ENCODE measurements at regions not wholly inside any gene's neighbourhood (a gene's known extent, or its start where the extent isn't known, plus 50 kb on each side); places are given as distances from the start of the nearest gene placed in this dataset.

- Histone ChIP-seq H3K27ac (ENCODE audit: low read depth, low read length, poor library complexity, severe bottlenecking) (no peak overlapping the region), H4K20me1 (ENCODE audit: insufficient read depth, low read length) (no peaks in the 10 kb centered on the region), H3K4me1 (ENCODE audit: insufficient read depth, low read length, severe bottlenecking) (peaks cover 21% of the 10 kb centered on the region), H3K36me3 (ENCODE audit: insufficient read depth, low read length) (no peaks in the 10 kb centered on the region), H3K27me3 (ENCODE audit: insufficient read depth, low read length) (no peaks in the 10 kb centered on the region), H3K9ac (ENCODE audit: low read length) (no peak overlapping the region), H3K4me2 (ENCODE audit: low read length) (no peak overlapping the region), H3K9me2 (ENCODE audit: low read depth, low read length) (no peaks in the 10 kb centered on the region), H3K79me2 (ENCODE audit: insufficient read depth, low read length) (no peaks in the 10 kb centered on the region), H3K4me3 (ENCODE audit: low read depth, low read length, poor library complexity, severe bottlenecking) (no peak overlapping the region), H2AFZ (ENCODE audit: low read length) (no peak overlapping the region), H3K9me3 (ENCODE audit: low read length) (no peaks in the 10 kb centered on the region), H3F3A (ENCODE audit: insufficient read depth, low read length) (no peaks in the 10 kb centered on the region)
- TF ChIP-seq CTCF (IDR thresholded peaks at IDR 0.05; ENCODE audit: low read length): no peak
- no peak for TF ChIP-seq EZH2 (IDR thresholded peaks at IDR 0.05; ENCODE audit: borderline replicate concordance, low read length)
Observed at GRCh38 chr4:83208371-83209365, 75.9 kb downstream of the COQ2 start.

- no peak overlapping the region for H2AFZ ChIP-seq (ENCODE audit: low read length)
- H3K79me2 ChIP-seq (ENCODE audit: insufficient read depth, low read length): no peaks in the 10 kb centered on the region
- H3K27me3 ChIP-seq (ENCODE audit: insufficient read depth, low read length): no peaks in the 10 kb centered on the region
- H3K4me2 ChIP-seq (ENCODE audit: low read length): no peak overlapping the region
- H3K4me1 ChIP-seq (ENCODE audit: insufficient read depth, low read length, severe bottlenecking): peaks cover 14% of the 10 kb centered on the region
- no peaks in the 10 kb centered on the region for H3K36me3 ChIP-seq (ENCODE audit: insufficient read depth, low read length)
- no peak overlapping the region for H3K27ac ChIP-seq (ENCODE audit: low read depth, low read length, poor library complexity, severe bottlenecking)
- no peaks in the 10 kb centered on the region for H4K20me1 ChIP-seq (ENCODE audit: insufficient read depth, low read length)
- no peak overlapping the region for H3K4me3 ChIP-seq (ENCODE audit: low read depth, low read length, poor library complexity, severe bottlenecking)
- H3F3A ChIP-seq (ENCODE audit: insufficient read depth, low read length): no peaks in the 10 kb centered on the region
- no peaks in the 10 kb centered on the region for H3K9me2 ChIP-seq (ENCODE audit: low read depth, low read length)
- H3K9me3 ChIP-seq (ENCODE audit: low read length): no peaks in the 10 kb centered on the region
- TF ChIP-seq CTCF (IDR thresholded peaks at IDR 0.05; ENCODE audit: low read length) (no peak), EZH2 (IDR thresholded peaks at IDR 0.05; ENCODE audit: borderline replicate concordance, low read length) (no peak)
- no peak overlapping the region for H3K9ac ChIP-seq (ENCODE audit: low read length)
Observed at GRCh38 chr4:83207497-83208101, 77.0 kb downstream of the COQ2 start.

- no peak overlapping the region for H2AFZ ChIP-seq (ENCODE audit: low read length)
- H3K79me2 ChIP-seq (ENCODE audit: insufficient read depth, low read length): no peaks in the 10 kb centered on the region
- no peak overlapping the region for H3K27ac ChIP-seq (ENCODE audit: low read depth, low read length, poor library complexity, severe bottlenecking)
- H3K9me2 ChIP-seq (ENCODE audit: low read depth, low read length): no peaks in the 10 kb centered on the region
- H3K27me3 ChIP-seq (ENCODE audit: insufficient read depth, low read length): no peaks in the 10 kb centered on the region
- no peaks in the 10 kb centered on the region for H3F3A ChIP-seq (ENCODE audit: insufficient read depth, low read length)
- H3K9me3 ChIP-seq (ENCODE audit: low read length): no peaks in the 10 kb centered on the region
- TF ChIP-seq CTCF (IDR thresholded peaks at IDR 0.05; ENCODE audit: low read length) (no peak), EZH2 (IDR thresholded peaks at IDR 0.05; ENCODE audit: borderline replicate concordance, low read length) (no peak)
- no peaks in the 10 kb centered on the region for H4K20me1 ChIP-seq (ENCODE audit: insufficient read depth, low read length)
- H3K4me1 ChIP-seq (ENCODE audit: insufficient read depth, low read length, severe bottlenecking): no peaks in the 10 kb centered on the region
- H3K4me2 ChIP-seq (ENCODE audit: low read length): no peak overlapping the region
- H3K36me3 ChIP-seq (ENCODE audit: insufficient read depth, low read length): no peaks in the 10 kb centered on the region
- no peak overlapping the region for H3K9ac ChIP-seq (ENCODE audit: low read length)
- no peak overlapping the region for H3K4me3 ChIP-seq (ENCODE audit: low read depth, low read length, poor library complexity, severe bottlenecking)
Observed at GRCh38 chr4:83205760-83206159, 78.8 kb downstream of the COQ2 start.

Data from OCI-LY1 (cell line).